Stomach (tissue), 4 donors: ENCODE measurements at regions not wholly inside any gene's neighbourhood (a gene's known extent, or its start where the extent isn't known, plus 50 kb on each side); places are given as distances from the start of the nearest gene placed in this dataset.

Source experiments
- CTCF ChIP-seq, 7 experiments: fragments of 450-650 bp in 4 of 7; fragments of 200-600 bp in 3 of 7; sonication (generic) in 3 of 7; IDR thresholded peaks; one replicate each; pipeline ENCODE4 v1.5.1; 2016 to 2019; ENCODE audit warnings: antibody characterized with exemption in 7 of 7, control low read depth in 2 of 7, mild to moderate bottlenecking in 1 of 7
- EP300 ChIP-seq: sonication (generic); formaldehyde crosslinking; IDR thresholded peaks from one replicate; pipeline ENCODE4 v1.6.1; 2017; ENCODE audit warnings: antibody characterized with exemption

GRCh38 chr4:125642645-125643044 lies 327.9 kb downstream of the FAT4 start:
- TF ChIP-seq CTCF (IDR thresholded peaks at IDR 0.05) (no peak), EP300 (no peak)
